ENCODE measurements at regions not wholly inside any gene's neighbourhood (a gene's known extent, or its start where the extent isn't known, plus 50 kb on each side); places are given as distances from the start of the nearest gene placed in this dataset.

DNA sequence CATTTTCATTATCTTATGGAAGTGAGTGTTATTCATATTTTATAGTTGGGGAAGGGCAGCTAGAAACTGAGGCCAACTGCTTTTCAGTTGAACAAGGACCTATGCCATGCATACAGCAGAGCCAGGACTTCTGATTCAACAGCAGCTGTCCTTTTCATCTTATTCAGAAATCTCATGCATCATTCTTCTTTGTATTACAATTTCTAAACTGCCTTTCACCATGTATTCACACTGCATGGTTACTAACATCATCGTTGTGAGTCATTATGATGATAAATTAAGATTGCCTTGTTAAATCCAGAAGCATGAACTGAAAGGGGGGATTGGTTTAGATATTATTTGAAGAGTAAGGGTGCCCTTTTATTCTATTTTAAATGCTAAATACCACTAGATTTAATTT is 1470.1 kb upstream of the GOT2 start:
- TF ChIP-seq, protein P1, sequence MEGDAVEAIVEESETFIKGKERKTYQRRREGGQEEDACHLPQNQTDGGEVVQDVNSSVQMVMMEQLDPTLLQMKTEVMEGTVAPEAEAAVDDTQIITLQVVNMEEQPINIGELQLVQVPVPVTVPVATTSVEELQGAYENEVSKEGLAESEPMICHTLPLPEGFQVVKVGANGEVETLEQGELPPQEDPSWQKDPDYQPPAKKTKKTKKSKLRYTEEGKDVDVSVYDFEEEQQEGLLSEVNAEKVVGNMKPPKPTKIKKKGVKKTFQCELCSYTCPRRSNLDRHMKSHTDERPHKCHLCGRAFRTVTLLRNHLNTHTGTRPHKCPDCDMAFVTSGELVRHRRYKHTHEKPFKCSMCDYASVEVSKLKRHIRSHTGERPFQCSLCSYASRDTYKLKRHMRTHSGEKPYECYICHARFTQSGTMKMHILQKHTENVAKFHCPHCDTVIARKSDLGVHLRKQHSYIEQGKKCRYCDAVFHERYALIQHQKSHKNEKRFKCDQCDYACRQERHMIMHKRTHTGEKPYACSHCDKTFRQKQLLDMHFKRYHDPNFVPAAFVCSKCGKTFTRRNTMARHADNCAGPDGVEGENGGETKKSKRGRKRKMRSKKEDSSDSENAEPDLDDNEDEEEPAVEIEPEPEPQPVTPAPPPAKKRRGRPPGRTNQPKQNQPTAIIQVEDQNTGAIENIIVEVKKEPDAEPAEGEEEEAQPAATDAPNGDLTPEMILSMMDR (IDR thresholded peaks at IDR 0.05), result no peak
- TF ChIP-seq POLR2A (IDR thresholded peaks at IDR 0.05), result no peak
